Upper lobe of right lung (tissue), 1 donor: ENCODE measurements at regions not wholly inside any gene's neighbourhood (a gene's known extent, or its start where the extent isn't known, plus 50 kb on each side); places are given as distances from the start of the nearest gene placed in this dataset.

ENCODE experiments used
- ATAC-seq: fragments of 200-7000 bp; cut with Tn5 transposase; one replicate; pipeline ENCODE4 v1.9.1; 2020; ENCODE audit warnings: mild to moderate bottlenecking, moderate library complexity
- DNase-seq: peaks from one replicate; pipeline ENCODE4 v3.0.0-alpha.2; 2020
- H3K27ac ChIP-seq: fragments of 200-600 bp; one replicate; pipeline ENCODE4 v1.8.0; 2022
- H3K27me3 ChIP-seq: fragments of 200-600 bp; one replicate; pipeline ENCODE4 v1.8.0; 2022; ENCODE audit warnings: mild to moderate bottlenecking
- H3K36me3 ChIP-seq: fragments of 200-600 bp; one replicate; pipeline ENCODE4 v1.8.0; 2022
- H3K4me1 ChIP-seq: fragments of 200-600 bp; one replicate; pipeline ENCODE4 v1.8.0; 2022
- H3K4me3 ChIP-seq: fragments of 200-600 bp; one replicate; pipeline ENCODE4 v1.8.0; 2022; ENCODE audit warnings: mild to moderate bottlenecking
- H3K9me3 ChIP-seq: fragments of 200-600 bp; one replicate; pipeline ENCODE4 v1.8.0; 2022
- intact Hi-C: fragments of 100-400 bp; cut with DNase I; formaldehyde crosslinking; loops from one replicate; pipeline ENCODE4 v1.11.0; 2022
- TF ChIP-seq, protein P1 (sequence below): fragments of 200-600 bp; IDR thresholded peaks from one replicate; pipeline ENCODE4 v1.8.0; 2022; ENCODE audit warnings: antibody characterized with exemption
- donor health status: DM: no; HTN: yes; CAD: no; lungs with severe emphysema.

DNA sequence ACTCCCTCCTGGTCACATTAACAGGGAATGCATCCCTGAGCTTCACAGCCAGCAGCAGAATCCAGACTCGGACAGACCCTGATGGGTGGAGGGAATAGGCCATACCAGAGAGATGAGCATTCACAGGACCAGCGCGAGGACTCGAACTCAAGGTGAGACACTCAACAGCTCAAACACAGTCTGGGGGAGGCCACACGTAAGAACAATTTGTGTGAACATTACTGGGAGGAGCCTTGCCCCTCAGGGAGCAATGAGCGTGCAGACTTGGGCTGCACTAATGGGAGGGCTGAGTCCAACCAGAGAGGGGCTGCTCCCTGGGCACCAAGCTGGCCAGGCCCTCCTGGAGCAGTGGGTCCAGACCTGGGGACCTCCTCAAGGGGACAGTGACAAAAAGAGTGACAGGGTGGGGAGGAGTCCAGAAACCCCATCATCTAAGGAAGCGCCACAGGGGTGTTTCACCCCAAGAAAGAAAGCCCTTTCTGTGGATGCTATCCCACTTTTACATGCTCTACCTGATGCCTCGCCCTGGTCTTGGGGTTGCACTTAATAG is 118.4 kb downstream of the MRPL14 start:
- intact Hi-C loops: no loop called here
- Histone ChIP-seq H3K27me3 (peaks cover 14% of the 10 kb centered on the region), H3K4me3 (no peak overlapping the region), H3K36me3 (no peaks in the 10 kb centered on the region), H3K27ac (no peak overlapping the region), H3K4me1 (no peaks in the 10 kb centered on the region), H3K9me3 (no peaks in the 10 kb centered on the region)
- TF ChIP-seq, protein P1, sequence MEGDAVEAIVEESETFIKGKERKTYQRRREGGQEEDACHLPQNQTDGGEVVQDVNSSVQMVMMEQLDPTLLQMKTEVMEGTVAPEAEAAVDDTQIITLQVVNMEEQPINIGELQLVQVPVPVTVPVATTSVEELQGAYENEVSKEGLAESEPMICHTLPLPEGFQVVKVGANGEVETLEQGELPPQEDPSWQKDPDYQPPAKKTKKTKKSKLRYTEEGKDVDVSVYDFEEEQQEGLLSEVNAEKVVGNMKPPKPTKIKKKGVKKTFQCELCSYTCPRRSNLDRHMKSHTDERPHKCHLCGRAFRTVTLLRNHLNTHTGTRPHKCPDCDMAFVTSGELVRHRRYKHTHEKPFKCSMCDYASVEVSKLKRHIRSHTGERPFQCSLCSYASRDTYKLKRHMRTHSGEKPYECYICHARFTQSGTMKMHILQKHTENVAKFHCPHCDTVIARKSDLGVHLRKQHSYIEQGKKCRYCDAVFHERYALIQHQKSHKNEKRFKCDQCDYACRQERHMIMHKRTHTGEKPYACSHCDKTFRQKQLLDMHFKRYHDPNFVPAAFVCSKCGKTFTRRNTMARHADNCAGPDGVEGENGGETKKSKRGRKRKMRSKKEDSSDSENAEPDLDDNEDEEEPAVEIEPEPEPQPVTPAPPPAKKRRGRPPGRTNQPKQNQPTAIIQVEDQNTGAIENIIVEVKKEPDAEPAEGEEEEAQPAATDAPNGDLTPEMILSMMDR: no peak
- no peak for ATAC-seq
- peak; percentile 37 for DNase-seq

DNA sequence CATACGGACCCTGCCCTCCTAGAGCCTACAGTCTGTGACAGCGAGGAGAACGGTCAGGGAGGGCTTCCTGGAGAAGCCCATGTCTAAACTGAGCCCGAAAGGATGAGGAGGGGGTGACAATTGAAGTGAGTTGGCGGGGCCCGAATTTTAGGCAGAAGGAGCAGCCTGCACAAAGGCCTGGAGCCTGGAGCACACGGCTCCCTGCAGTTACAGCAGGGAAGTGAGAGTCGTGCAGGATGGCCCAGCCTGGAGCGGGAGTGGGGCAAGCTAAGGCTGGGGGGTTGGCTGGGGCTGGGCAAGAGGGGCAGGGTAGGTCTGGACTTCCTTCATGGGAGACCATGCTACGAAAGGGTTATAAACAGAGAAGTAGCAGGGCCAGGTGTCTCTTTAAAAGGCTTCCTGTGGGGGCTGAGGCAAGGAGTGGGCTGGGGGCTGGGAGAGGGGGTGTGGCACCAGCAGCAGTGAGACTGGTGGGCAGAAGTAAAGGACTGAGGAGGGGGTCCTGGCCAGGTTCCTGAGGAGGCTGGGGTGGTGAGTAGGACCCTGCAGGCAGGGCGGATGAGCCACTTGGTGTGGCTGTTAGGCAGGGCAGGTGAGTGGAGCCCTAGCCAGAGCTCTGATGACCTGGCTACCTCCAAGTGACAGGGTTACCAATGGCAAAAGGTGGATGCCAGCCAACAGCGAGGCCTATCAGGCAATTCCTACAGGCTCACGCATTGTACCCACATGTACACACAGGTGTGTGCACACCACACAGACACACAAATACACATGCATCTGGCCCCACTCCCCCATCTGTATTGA is 119.2 kb downstream of the MRPL14 start:
- no peak overlapping the region for H3K27ac ChIP-seq
- DNase-seq (peak; percentile 48), ATAC-seq (no peak)
- intact Hi-C loops: no loop called here
- no peaks in the 10 kb centered on the region for H3K36me3 ChIP-seq
- TF ChIP-seq, protein P1: no peak
- peaks cover 23% of the 10 kb centered on the region for H3K27me3 ChIP-seq
- H3K4me1 ChIP-seq: peaks cover 6% of the 10 kb centered on the region
- H3K9me3 ChIP-seq: no peaks in the 10 kb centered on the region
- no peak overlapping the region for H3K4me3 ChIP-seq

DNA sequence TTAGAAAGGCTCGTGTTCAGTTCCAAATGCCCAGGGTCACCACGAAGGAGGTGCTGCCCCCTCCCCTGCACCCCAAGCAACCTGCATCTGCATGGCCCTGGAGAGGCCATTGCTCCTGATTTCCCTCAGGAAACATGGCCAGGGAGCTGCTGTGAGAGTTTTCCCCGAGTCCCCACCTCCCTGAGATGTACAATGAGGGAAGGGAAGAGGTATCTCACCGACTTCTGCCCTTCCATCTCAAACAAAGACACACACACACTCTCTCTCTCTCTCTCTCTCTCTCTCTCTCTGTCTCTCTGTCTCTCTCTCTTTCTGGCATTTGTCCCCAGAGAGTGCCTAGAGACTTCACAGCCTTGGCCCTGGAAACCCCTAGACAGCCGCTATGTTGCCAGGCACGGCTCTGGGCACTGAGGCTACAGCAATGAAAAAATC is 120.4 kb downstream of the MRPL14 start:
- Histone ChIP-seq H3K27me3 (peaks cover 34% of the 10 kb centered on the region), H3K36me3 (no peaks in the 10 kb centered on the region), H3K4me1 (peaks cover 16% of the 10 kb centered on the region), H3K9me3 (no peaks in the 10 kb centered on the region), H3K4me3 (no peak overlapping the region), H3K27ac (no peak overlapping the region)
- TF ChIP-seq, protein P1: no peak
- no peak for ATAC-seq
- no peak for DNase-seq
- intact Hi-C loops: no loop called here

DNA sequence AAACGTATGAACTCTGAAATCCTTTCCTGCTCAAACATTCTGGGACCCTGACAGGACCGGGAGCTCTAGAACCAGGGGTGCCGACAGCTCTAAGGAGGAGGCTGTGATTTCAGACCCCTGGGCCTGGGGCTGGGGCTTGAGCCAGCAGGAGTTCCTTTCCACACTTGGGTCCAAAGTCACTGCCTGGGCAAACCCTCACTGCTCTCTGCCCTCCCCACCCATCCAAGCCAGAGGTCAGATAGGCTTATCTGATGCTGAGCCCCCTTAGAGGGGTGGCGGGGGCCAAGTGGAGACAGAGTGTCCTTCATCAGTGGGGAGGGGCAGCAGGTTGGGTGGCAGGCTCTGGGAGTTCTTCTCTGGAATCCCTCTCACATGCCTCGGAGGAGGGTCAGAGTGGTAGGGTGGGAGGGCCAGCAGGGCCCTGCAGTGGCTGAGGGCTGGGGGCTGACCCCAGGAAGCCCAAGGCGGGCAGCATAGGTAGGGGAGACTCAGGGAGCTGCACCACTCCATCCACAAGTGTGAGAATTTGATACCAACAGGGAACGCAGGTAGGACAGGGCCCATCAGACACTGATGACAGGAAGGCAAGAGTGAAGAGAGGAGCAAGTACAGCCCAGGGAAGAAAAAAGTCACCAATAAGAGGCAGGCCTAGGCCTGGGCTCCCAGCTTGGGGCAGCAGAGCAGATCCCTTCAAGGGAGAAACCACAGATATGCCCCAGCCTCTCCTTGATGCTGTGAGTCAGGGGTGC is 121.0 kb downstream of the MRPL14 start:
- H3K27ac ChIP-seq: no peak overlapping the region
- TF ChIP-seq, protein P1: no peak
- ATAC-seq (no peak), DNase-seq (peak; percentile 53)
- no peaks in the 10 kb centered on the region for H3K9me3 ChIP-seq
- H3K36me3 ChIP-seq: no peaks in the 10 kb centered on the region
- no peak overlapping the region for H3K4me3 ChIP-seq
- H3K27me3 ChIP-seq: peaks cover 40% of the 10 kb centered on the region
- H3K4me1 ChIP-seq: peaks cover 17% of the 10 kb centered on the region
- intact Hi-C loops: no loop called here

DNA sequence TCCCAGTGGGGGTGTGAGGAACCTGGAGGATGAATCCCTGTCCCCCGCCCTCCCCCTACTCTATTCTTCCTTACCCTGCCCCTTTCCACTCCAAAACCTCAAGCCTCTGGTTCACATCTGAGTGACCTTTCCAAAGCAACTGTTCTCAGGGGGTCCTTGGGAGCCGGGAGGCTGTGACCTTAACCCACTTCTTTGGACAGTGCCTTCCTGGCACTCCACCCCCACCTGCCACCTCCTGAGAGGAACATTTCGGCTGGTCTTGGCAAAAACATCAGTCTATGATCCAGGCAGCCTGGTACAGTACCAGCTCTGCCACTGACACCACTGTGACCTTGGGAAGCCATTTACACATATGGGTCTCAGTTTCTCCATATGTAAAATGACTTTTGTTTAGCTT is 121.7 kb downstream of the MRPL14 start:
- Histone ChIP-seq H3K36me3 (no peaks in the 10 kb centered on the region), H3K9me3 (no peaks in the 10 kb centered on the region), H3K27ac (no peak overlapping the region), H3K4me3 (no peak overlapping the region), H3K4me1 (peaks cover 17% of the 10 kb centered on the region), H3K27me3 (peaks cover 45% of the 10 kb centered on the region)
- TF ChIP-seq, protein P1: no peak
- DNase-seq (no peak), ATAC-seq (no peak)
- intact Hi-C loops: no loop called here
